Retinal pigment epithelial cell (primary cell): ENCODE measurements at regions not wholly inside any gene's neighbourhood (a gene's known extent, or its start where the extent isn't known, plus 50 kb on each side); places are given as distances from the start of the nearest gene placed in this dataset.

Experiments
- DNase-seq: peaks from one replicate; pipeline ENCODE4 v3.0.0-alpha.2; 2010; ENCODE audit warnings: low read depth
- H3K4me3 ChIP-seq: 2 replicates; pipeline ENCODE4 v1.5.1; 2011; ENCODE audit warnings: mild to moderate bottlenecking, low read length, control low read depth, moderate library complexity
- TF ChIP-seq, protein P1 (sequence below): conservative IDR thresholded peaks from 2 replicates; pipeline ENCODE4 v1.5.1; 2011; ENCODE audit warnings: low read depth, low read length, control low read depth, inconsistent platforms

DNA sequence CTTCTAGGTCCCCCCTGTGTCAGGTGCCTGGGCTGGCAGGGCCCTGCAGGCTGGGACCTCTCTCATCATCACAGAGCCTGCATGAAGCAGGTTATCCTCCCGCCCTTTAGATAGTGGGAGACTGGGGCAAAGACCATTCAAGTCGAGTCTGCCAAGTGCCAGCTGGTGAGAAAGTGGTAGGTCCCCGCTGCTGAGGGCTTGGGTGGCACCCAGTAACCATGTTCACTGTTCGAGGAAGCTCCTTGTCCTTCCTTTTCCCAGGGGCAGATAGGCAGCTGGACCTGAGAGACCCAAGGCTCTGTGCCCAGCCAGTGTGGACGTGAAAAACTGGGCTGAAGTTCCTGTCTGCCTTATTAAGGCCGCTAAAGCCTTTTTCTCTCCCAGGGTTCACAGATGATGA is 1319.8 kb downstream of the TBC1D22A start:
- TF ChIP-seq, protein P1, sequence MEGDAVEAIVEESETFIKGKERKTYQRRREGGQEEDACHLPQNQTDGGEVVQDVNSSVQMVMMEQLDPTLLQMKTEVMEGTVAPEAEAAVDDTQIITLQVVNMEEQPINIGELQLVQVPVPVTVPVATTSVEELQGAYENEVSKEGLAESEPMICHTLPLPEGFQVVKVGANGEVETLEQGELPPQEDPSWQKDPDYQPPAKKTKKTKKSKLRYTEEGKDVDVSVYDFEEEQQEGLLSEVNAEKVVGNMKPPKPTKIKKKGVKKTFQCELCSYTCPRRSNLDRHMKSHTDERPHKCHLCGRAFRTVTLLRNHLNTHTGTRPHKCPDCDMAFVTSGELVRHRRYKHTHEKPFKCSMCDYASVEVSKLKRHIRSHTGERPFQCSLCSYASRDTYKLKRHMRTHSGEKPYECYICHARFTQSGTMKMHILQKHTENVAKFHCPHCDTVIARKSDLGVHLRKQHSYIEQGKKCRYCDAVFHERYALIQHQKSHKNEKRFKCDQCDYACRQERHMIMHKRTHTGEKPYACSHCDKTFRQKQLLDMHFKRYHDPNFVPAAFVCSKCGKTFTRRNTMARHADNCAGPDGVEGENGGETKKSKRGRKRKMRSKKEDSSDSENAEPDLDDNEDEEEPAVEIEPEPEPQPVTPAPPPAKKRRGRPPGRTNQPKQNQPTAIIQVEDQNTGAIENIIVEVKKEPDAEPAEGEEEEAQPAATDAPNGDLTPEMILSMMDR = no peak
- DNase-seq = no peak
- H3K4me3 ChIP-seq = no peak overlapping the region

- TF ChIP-seq, protein P1 = no peak
- no peak for DNase-seq
- no peak overlapping the region for H3K4me3 ChIP-seq
These were observed 1318.8 kb downstream of the TBC1D22A start for GRCh38 chr22:48081281-48081680.

DNA sequence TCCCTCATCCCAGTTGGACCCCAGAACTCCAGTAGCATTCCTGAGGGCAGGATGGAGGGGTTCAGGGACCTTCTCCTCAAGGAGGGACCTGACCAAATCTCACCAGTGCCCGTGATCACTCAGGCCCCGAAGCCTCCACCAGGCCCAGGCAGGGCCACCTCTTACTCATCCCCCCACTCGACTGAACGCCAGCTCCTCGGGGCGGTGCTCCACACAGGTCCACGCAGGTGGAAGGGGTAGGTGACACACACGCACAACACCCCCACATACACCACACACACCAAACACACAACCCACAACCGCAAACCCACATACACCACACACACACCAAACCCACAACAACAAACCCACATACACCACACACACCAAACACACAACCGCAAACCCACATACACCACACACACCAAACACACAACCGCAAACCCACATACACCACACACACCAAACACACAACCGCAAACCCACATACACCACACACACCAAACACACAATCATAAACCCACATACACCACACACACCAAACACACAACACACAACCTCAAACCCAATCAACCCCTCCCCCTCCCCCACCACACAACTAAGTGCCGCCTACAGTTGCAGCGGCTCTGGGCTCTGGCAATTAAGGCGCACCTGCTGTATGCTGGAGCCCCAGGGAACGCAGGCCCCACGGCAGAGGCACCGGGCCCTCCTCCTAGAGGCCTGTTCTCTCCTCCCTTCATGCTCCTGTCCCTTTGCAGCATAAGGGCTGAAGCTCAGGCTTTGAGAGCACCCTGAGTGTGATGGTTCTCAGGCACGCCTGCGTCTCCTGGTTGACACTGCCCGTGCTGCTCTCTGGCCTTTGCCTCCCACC is 1318.1 kb downstream of the TBC1D22A start:
- TF ChIP-seq, protein P1 = no peak
- DNase-seq = no peak
- H3K4me3 ChIP-seq = no peak overlapping the region

GRCh38 chr22:48079505-48080290 is 1317.2 kb downstream of the TBC1D22A start:
- TF ChIP-seq, protein P1 = no peak
- no peak overlapping the region for H3K4me3 ChIP-seq
- no peak for DNase-seq

DNA sequence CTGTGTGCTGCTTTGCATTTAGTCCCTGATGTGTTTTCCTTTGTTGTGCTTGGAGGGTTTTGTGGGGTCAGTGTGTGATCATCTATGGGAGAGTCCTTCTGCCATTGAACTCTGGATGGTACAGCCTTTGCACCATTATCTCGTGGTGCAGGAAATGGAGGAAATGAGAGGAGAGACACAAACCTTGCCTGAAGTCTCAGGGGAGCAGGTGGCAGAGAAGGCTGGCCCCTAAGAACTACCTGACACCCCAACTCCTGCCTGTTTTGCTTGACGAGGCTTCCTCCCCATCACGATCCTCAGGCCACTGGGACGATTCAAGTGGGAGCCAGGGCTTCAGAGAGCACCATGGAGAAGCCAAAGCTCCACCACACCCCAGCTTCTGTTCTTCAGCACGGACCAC is 1316.4 kb downstream of the TBC1D22A start:
- no peak overlapping the region for H3K4me3 ChIP-seq
- no peak for DNase-seq
- TF ChIP-seq, protein P1 = no peak

DNA sequence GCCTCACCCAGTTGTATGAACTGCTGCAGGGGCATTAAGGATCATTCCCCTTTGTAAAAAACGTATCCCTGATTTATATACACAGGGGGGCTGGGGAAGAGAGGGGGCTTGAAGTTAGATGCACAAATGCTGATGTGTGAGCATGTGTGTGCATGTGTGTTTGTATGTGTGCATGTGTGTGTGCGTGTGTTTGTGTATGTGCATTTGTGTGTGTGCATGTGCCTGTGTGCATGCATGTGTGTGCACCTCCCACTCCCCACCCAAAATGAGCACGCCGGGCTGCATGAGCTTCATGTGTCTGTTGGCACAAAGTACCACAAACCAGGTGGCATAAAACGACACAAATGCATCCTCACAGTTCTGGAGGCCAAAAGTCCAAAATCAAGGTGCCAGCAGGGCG is 1315.2 kb downstream of the TBC1D22A start:
- H3K4me3 ChIP-seq = no peak overlapping the region
- DNase-seq = no peak
- TF ChIP-seq, protein P1 = no peak
